Right lobe of liver (tissue), 6 donors: ENCODE measurements at regions not wholly inside any gene's neighbourhood (a gene's known extent, or its start where the extent isn't known, plus 50 kb on each side); places are given as distances from the start of the nearest gene placed in this dataset.

Experiments
- ATAC-seq, 4 donors: fragments of 200-7000 bp; cut with Tn5 transposase; one replicate each; pipeline ENCODE4 v1.9.1; 2020; ENCODE audit warnings: mild to moderate bottlenecking in 4 of 4, moderate library complexity in 4 of 4
- DNase-seq, 3 donors: peaks; one replicate each; pipeline ENCODE4 v3.0.0-alpha.2; 2020
- H3K27ac ChIP-seq, 3 donors: fragments of 200-600 bp; one replicate each; pipeline ENCODE4 v1.8.0; 2022
- H3K27me3 ChIP-seq, 2 donors: fragments of 200-600 bp; one replicate each; pipeline ENCODE4 v1.8.0; 2022
- H3K36me3 ChIP-seq, 4 donors: fragments of 200-600 bp; sonication (generic) in 1 of 4; one replicate each; pipeline versions ENCODE4 v1.5.1 to v1.8.0; 2017 to 2022; ENCODE audit warnings: control low read depth in 1 of 4
- H3K4me1 ChIP-seq, 4 donors: fragments of 200-600 bp; sonication (generic) in 1 of 4; one replicate each; pipeline versions ENCODE4 v1.5.1 to v1.8.0; 2017 to 2022; ENCODE audit warnings: control low read depth in 1 of 4
- H3K4me3 ChIP-seq, 3 donors: fragments of 200-600 bp; one replicate each; pipeline ENCODE4 v1.8.0; 2022
- H3K9me3 ChIP-seq, 4 donors: fragments of 200-600 bp; sonication (generic) in 1 of 4; one replicate each; pipeline versions ENCODE4 v1.5.1 to v1.8.0; 2017 to 2022; ENCODE audit warnings: control low read depth in 1 of 4
- POLR2A ChIP-seq: fragments of 450-650 bp; IDR thresholded peaks from one replicate; pipeline ENCODE4 v1.6.1; 2017; ENCODE audit warnings: antibody characterized with exemption, mild to moderate bottlenecking
- WGBS: methylation state at CpG from one replicate; pipeline ENCODE4 v1.1.6; 2018; ENCODE audit warnings: low coverage, low lambda C conversion rate; ENCODE audit not compliant: insufficient coverage; ENCODE audit errors: missing lambda C conversion rate; 5-methylcytosine and 5-hydroxymethylcytosine counted together
- intact Hi-C, 2 donors: fragments of 100-400 bp; cut with DNase I; formaldehyde crosslinking; loops; one replicate each; pipeline versions ENCODE4 v1.11.2 to v1.14.1; 2022
- TF ChIP-seq, protein P1 (sequence below), 4 donors: fragments of 200-600 bp in 3 of 4; fragments of 450-650 bp in 1 of 4; IDR thresholded peaks; one replicate each; pipeline versions ENCODE4 v1.5.1 to v1.8.0; 2016 to 2022; ENCODE audit warnings: antibody characterized with exemption in 4 of 4, mild to moderate bottlenecking in 2 of 4
- donor health status: DM: no; HTN: yes; CAD: no.
- donor health status: DM: no; HTN: no; CAD: no.
- donor health status: DM: no; HTN: no; CAD: no.
- donor health status: DM: no; HTN: yes; CAD: no.
- donor health status: DM: no; HTN: yes; CAD: no.

DNA sequence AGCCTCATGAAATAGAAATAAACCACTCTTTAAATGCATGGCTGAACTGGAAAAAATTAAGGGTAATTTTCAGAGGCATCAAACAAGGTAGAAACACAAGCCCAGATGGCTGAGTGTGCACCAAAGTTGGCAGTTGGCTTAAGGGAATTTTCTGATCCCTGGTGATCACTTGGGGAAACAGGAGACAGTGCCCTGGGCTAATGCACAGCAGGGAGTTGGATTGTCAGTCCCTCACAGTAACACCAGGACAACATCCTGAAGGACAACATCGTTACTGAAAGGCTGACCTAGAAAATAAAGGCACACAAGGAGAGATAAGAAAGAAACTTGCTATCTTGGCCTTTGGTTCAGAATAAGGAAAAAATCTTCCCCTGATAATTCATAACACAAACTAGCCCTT, 417.0 kb downstream of the SLC4A3 start:
- H3K4me3 ChIP-seq = no peak overlapping the region
- no peaks in the 10 kb centered on the region for H3K27me3 ChIP-seq
- ATAC-seq = no peak
- no peak overlapping the region for H3K27ac ChIP-seq
- no peaks in the 10 kb centered on the region for H3K36me3 ChIP-seq
- H3K9me3 ChIP-seq = no peaks in the 10 kb centered on the region
- DNase-seq = no peak
- TF ChIP-seq, protein P1, sequence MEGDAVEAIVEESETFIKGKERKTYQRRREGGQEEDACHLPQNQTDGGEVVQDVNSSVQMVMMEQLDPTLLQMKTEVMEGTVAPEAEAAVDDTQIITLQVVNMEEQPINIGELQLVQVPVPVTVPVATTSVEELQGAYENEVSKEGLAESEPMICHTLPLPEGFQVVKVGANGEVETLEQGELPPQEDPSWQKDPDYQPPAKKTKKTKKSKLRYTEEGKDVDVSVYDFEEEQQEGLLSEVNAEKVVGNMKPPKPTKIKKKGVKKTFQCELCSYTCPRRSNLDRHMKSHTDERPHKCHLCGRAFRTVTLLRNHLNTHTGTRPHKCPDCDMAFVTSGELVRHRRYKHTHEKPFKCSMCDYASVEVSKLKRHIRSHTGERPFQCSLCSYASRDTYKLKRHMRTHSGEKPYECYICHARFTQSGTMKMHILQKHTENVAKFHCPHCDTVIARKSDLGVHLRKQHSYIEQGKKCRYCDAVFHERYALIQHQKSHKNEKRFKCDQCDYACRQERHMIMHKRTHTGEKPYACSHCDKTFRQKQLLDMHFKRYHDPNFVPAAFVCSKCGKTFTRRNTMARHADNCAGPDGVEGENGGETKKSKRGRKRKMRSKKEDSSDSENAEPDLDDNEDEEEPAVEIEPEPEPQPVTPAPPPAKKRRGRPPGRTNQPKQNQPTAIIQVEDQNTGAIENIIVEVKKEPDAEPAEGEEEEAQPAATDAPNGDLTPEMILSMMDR (IDR thresholded peaks at IDR 0.05) = no peak
- no peaks in the 10 kb centered on the region for H3K4me1 ChIP-seq
- WGBS = 25% methylated on average over 1 of the region's 1 CpG
- intact Hi-C loops = no loop called here

DNA sequence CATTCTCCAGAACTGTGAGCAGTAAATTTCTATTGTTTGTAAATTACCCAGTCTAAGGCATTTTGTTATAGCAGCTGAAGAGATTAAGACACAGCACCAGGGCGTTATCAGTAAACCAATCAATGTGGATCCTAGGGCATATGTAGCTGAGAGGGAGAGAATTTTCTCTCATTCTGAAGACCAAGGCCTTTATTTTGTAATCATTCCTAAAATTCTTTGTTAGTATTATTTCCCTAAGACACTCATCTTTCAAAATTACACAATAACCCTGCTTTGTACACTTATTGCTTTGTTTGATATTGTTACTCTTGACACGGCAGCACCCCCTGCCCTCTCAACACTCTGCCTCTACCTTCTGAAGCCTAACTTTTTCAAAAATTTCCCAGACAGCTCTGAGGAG, 419.1 kb downstream of the SLC4A3 start:
- no peaks in the 10 kb centered on the region for H3K9me3 ChIP-seq
- no peaks in the 10 kb centered on the region for H3K4me1 ChIP-seq
- 42% methylated on average over 2 of the region's 2 CpGs for WGBS
- DNase-seq (no peak), ATAC-seq (no peak)
- TF ChIP-seq, protein P1 (IDR thresholded peaks at IDR 0.05) = no peak
- H3K4me3 ChIP-seq = no peak overlapping the region
- H3K36me3 ChIP-seq = no peaks in the 10 kb centered on the region
- no peaks in the 10 kb centered on the region for H3K27me3 ChIP-seq
- H3K27ac ChIP-seq = no peak overlapping the region
- intact Hi-C loops = no loop called here

DNA sequence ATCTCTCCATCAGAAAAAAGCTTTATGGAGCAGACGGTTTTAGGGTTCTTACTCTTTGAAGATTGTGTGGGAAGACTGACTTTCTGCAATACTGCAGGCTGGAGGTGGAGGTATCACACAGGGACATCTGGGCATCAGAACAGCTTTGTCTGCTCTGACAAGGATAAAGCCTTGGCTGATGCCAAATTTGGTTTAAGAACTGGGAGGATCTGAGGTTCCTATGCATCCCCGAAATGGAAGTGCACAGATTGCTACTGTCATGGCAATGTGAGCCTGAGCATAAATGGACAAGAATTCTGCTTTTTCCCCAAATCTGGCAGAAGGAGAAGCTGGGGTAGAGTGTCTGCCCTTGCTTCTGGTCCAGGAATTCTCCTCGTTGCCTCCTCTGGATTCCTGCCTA, 424.3 kb downstream of the SLC4A3 start:
- H3K9me3 ChIP-seq = no peaks in the 10 kb centered on the region
- ATAC-seq = no peak
- intact Hi-C loops = no loop called here
- WGBS = 35% methylated on average over 3 of the region's 3 CpGs
- no peaks in the 10 kb centered on the region for H3K4me1 ChIP-seq
- no peak for DNase-seq
- TF ChIP-seq, protein P1 (IDR thresholded peaks at IDR 0.05) = no peak
- no peak for TF ChIP-seq POLR2A
- no peak overlapping the region for H3K27ac ChIP-seq
- no peaks in the 10 kb centered on the region for H3K36me3 ChIP-seq
- no peak overlapping the region for H3K4me3 ChIP-seq
- no peaks in the 10 kb centered on the region for H3K27me3 ChIP-seq

DNA sequence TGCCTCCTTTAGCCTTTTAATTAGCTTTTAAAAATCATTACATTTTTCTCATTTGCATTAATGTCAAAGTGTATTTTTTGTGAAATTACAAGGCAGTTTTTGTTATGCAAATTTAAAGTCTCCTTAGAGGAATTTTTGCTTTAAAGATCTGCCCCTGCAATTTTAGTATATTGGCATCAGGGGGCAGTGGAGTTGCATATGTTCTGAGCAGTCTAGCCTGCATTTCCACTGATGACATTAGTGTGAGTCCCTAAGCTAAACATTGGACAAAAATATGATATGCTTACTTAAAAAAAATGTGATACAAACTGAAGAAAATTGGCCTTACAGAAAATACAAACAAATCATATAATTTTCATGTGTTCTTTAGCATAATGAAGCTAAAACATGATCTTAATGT, 426.5 kb downstream of the SLC4A3 start:
- DNase-seq = no peak
- TF ChIP-seq, protein P1 (IDR thresholded peaks at IDR 0.05) = no peak
- TF ChIP-seq POLR2A = no peak
- H3K4me1 ChIP-seq = no peaks in the 10 kb centered on the region
- intact Hi-C loops = no loop called here
- H3K4me3 ChIP-seq = no peak overlapping the region
- no peaks in the 10 kb centered on the region for H3K9me3 ChIP-seq
- H3K27me3 ChIP-seq = no peaks in the 10 kb centered on the region
- no peak for ATAC-seq
- H3K36me3 ChIP-seq = no peaks in the 10 kb centered on the region
- H3K27ac ChIP-seq = no peak overlapping the region

DNA sequence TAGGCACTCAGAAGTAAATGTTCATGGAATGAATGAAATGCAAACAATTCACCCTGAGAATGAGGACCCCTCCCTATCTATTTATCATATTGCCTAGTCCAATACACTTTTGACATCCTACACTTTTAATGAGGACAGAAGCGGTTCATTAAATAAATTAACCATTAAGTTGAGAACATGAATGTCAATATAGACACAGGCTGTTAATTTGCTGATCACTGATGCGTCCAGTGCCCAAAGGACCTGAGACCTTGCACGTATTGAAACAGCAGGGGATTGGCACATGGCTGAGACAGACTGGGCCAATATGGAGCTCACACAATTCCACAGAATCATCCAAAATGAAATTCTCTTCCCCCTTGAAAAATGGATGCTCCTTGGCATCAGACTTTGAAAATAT, 430.0 kb downstream of the SLC4A3 start:
- WGBS = 40% methylated on average over 3 of the region's 3 CpGs
- H3K4me1 ChIP-seq = no peaks in the 10 kb centered on the region
- H3K27me3 ChIP-seq = no peaks in the 10 kb centered on the region
- intact Hi-C loops = no loop called here
- DNase-seq (no peak), ATAC-seq (no peak)
- TF ChIP-seq, protein P1 (IDR thresholded peaks at IDR 0.05) = no peak
- no peak for TF ChIP-seq POLR2A
- H3K4me3 ChIP-seq = no peak overlapping the region
- H3K9me3 ChIP-seq = no peaks in the 10 kb centered on the region
- no peak overlapping the region for H3K27ac ChIP-seq
- H3K36me3 ChIP-seq = no peaks in the 10 kb centered on the region
